Ishikawa (cell line): ENCODE measurements at regions not wholly inside any gene's neighbourhood (a gene's known extent, or its start where the extent isn't known, plus 50 kb on each side); places are given as distances from the start of the nearest gene placed in this dataset.

Experiments used
- CEBPB ChIP-seq: IDR thresholded peaks from 2 replicates; pipeline ENCODE4 v1.6.1; 2012
- CREB1 ChIP-seq: IDR thresholded peaks from 2 replicates; pipeline ENCODE4 v1.6.1; 2012; ENCODE audit warnings: low read depth
- EGR1 ChIP-seq: IDR thresholded peaks from 2 replicates; pipeline ENCODE4 v1.6.1; 2012
- EP300 ChIP-seq: IDR thresholded peaks from 2 replicates; pipeline ENCODE4 v1.6.1; 2012; ENCODE audit warnings: borderline replicate concordance
- FOXM1 ChIP-seq: IDR thresholded peaks from 2 replicates; pipeline ENCODE4 v1.6.1; 2012; ENCODE audit warnings: low read depth, borderline replicate concordance
- NFIC ChIP-seq: IDR thresholded peaks from 2 replicates; pipeline ENCODE4 v1.6.1; 2012
- RAD21 ChIP-seq: IDR thresholded peaks from 2 replicates; pipeline ENCODE4 v1.6.1; 2012; ENCODE audit warnings: low read depth
- TCF12 ChIP-seq: IDR thresholded peaks from 2 replicates; pipeline ENCODE4 v1.6.1; 2012; ENCODE audit warnings: low read depth
- TEAD4 ChIP-seq: IDR thresholded peaks from 2 replicates; pipeline ENCODE4 v1.6.1; 2012
- YY1 ChIP-seq: IDR thresholded peaks from 2 replicates; pipeline ENCODE4 v1.6.1; 2012; ENCODE audit warnings: low read depth
- ZBTB7A ChIP-seq: IDR thresholded peaks from 2 replicates; pipeline ENCODE4 v1.6.1; 2012; ENCODE audit warnings: low read depth
- TF ChIP-seq, protein P1 (sequence below): IDR thresholded peaks from 2 replicates; pipeline ENCODE4 v1.6.1; 2012; ENCODE audit warnings: low read depth, mild to moderate bottlenecking
- TF ChIP-seq, protein P2 (sequence below): IDR thresholded peaks from 2 replicates; pipeline ENCODE4 v1.6.1; 2012
- TF ChIP-seq, protein P3 (sequence below): IDR thresholded peaks from 2 replicates; pipeline ENCODE4 v1.6.1; 2012

DNA sequence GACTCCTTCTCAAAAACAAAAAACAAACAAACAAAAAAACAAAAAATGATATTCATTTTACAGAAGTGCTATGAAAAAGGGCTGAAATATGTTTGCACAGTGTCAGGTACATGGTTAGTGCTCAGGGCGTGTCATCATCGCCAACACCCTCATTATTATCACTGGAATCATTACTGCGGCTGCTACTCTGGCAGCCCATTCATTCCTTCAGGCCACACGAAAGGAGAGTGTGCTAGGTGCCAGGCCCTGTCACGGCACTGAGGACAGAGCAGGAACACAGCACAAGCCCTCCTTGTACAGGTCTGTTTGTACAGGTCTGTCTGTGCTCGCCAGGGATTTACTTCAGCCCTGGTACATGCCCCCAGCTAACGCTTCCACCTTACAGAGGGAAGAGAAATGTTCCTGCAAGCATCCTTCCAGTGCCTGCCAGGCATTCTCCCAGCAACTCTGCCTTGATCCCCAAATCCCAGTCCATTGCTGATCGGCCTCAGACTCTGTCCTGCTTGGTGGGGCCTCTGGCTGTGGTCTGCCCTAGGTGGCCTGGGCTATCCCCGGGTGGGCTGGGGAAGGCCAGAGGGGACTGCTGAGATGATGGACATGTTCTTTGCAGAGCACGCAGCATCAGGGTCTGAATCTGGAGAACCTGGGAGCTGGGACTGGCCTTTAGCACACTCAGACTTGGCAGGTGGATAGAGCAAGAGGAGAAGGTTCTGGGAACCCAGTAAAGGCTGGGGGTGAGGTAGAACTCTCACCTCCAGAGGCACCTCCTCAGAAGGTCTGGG, 210.7 kb downstream of the URI1 start:
- TF ChIP-seq NFIC (no peak), RAD21 (no peak), EP300 (no peak), ZBTB7A (no peak), FOXM1 (no peak)
- TF ChIP-seq, protein P1, sequence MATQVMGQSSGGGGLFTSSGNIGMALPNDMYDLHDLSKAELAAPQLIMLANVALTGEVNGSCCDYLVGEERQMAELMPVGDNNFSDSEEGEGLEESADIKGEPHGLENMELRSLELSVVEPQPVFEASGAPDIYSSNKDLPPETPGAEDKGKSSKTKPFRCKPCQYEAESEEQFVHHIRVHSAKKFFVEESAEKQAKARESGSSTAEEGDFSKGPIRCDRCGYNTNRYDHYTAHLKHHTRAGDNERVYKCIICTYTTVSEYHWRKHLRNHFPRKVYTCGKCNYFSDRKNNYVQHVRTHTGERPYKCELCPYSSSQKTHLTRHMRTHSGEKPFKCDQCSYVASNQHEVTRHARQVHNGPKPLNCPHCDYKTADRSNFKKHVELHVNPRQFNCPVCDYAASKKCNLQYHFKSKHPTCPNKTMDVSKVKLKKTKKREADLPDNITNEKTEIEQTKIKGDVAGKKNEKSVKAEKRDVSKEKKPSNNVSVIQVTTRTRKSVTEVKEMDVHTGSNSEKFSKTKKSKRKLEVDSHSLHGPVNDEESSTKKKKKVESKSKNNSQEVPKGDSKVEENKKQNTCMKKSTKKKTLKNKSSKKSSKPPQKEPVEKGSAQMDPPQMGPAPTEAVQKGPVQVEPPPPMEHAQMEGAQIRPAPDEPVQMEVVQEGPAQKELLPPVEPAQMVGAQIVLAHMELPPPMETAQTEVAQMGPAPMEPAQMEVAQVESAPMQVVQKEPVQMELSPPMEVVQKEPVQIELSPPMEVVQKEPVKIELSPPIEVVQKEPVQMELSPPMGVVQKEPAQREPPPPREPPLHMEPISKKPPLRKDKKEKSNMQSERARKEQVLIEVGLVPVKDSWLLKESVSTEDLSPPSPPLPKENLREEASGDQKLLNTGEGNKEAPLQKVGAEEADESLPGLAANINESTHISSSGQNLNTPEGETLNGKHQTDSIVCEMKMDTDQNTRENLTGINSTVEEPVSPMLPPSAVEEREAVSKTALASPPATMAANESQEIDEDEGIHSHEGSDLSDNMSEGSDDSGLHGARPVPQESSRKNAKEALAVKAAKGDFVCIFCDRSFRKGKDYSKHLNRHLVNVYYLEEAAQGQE, result no peak

DNA sequence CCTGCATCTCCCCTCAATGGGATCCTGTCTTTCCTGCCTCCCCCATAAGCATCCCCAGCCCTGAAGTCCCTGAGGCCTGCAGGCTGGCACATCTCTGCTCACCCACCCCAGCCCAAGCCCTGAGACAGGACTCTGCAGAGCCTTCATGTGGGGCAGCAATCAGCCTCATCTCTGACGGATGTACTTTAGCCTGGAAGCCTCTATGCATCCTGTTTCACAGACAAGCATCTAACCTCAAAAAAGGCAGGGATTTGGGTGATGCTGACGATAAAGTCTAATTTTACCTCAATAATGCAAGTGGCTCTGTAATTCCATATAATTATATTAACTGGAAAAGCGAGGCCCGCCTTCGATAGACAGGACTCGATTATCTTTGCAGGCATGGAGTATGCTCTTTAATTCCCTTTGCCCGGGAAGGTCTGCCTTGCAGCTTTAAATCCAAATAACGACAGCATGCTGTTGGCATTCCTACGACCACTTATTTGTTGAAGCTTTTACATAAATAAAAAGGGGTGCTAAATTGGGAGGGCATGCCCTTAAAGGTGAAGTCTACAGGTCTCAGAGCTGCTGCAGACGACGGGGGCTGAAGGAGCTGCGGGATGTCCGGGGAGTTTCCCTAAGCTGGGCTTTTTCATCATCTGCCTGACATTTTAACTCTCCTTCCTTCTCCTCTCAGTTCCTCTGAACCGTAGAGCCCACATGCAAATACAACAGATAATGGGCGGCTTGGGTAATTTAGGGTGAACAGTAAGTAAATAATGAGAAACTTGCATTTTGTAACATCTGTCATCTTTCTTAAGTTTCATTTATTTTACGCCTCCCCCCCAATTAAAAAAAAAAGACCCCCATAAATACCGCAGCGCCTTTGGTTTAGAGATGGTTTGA, 211.5 kb downstream of the URI1 start:
- TF ChIP-seq, protein P2, sequence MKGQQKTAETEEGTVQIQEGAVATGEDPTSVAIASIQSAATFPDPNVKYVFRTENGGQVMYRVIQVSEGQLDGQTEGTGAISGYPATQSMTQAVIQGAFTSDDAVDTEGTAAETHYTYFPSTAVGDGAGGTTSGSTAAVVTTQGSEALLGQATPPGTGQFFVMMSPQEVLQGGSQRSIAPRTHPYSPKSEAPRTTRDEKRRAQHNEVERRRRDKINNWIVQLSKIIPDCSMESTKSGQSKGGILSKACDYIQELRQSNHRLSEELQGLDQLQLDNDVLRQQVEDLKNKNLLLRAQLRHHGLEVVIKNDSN, result no peak
- TF ChIP-seq TCF12, result no peak
- TF ChIP-seq CEBPB, result no peak
- TF ChIP-seq FOXM1, result no peak
- TF ChIP-seq, protein P1, result no peak
- TF ChIP-seq, protein P3, sequence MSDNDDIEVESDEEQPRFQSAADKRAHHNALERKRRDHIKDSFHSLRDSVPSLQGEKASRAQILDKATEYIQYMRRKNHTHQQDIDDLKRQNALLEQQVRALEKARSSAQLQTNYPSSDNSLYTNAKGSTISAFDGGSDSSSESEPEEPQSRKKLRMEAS, result no peak
- TF ChIP-seq YY1, result no peak
- no peak for TF ChIP-seq NFIC
- no peak for TF ChIP-seq TEAD4
- no peak for TF ChIP-seq ZBTB7A
- no peak for TF ChIP-seq RAD21
- no peak for TF ChIP-seq EGR1
- no peak for TF ChIP-seq EP300
- no peak for TF ChIP-seq CREB1

DNA sequence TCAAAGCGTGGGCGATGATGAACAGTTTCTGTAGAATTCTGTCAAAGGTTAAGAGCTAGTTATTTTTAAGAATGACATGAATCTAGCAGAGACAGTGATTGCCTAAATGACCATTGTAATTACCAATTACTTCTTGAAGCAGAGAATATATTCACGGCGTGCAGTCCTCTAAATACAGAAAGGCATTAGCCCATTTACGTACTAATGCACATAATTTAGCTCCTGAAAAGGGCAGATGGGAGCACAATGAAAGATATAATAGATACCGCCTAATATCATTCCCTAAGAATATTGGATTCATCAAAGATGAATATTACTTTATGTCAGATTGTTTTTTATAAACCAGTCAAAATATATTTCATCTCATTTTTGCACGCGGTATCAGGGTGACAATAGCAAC, 212.4 kb downstream of the URI1 start:
- TF ChIP-seq FOXM1 (no peak), ZBTB7A (no peak)

DNA sequence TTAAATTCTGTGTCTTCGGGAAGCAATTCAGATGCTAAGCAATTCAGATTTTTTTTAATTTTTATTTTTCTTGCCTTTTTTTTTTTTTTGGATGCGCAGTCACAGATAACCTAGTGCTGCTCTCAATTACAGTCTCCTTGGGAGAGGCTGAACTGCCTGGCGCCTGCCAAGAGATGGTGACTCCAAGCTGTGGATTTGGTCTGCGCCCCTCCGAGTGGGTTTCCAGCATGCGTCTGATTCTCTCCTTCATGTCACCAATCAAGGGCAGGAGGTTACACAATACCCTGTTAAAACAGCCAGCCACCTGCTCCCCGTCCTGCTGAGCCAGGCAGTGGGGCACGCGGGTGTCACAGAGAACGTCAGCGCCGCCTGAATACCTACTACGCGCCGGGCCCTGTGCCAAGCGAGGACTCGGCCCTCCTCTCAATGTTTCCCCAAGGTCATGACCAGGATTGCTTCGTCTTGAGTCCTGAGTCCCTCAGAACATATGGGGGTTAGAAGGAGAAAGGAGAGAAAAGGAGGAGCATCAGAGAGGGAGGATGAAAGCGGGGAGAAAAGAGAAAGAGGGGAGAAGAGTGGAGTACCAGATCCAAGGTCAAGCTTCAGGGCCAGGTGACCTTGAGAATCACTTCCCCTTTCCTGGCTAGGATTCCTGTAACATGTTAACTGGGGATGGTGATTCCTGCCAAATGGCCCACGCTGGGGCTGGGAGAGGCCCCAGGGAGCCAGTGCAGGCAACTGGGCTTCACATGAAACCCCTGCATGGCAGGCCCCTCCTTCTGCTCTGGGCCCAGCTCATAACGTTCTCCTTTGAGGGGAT, 213.6 kb downstream of the URI1 start:
- no peak for TF ChIP-seq YY1
- TF ChIP-seq, protein P3, result no peak
- TF ChIP-seq RAD21, result no peak
- no peak for TF ChIP-seq NFIC
- no peak for TF ChIP-seq TEAD4
- TF ChIP-seq, protein P1, result no peak
